ENCODE measurements at regions not wholly inside any gene's neighbourhood (a gene's known extent, or its start where the extent isn't known, plus 50 kb on each side); places are given as distances from the start of the nearest gene placed in this dataset.
"Not testable (repeated sequence)": the region's sequence is repeated elsewhere in the genome, so short reads cannot be mapped to it uniquely, and the experiment has no call there.

DNA sequence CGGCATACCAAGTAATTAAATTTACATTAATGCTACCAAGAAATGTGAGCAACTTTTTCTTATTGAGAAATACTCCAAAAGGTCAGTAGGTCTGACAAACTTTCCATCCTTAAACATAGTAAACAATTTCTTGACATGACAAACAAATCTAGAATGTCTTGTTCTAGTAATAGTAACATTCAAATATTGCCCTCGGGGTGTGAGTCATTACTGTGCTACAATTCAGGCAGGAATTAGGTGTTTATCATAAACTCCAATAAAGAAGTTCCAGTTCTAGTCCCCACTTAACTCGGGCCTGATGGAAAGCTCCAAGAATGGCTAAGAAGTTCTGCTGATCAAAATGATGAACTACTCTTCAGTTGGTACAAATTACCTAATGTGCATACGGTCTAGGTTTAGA lies 235.6 kb upstream of the TUSC1 start:
- DNase-seq (ENCODE audit: low spot score): no peak

DNA sequence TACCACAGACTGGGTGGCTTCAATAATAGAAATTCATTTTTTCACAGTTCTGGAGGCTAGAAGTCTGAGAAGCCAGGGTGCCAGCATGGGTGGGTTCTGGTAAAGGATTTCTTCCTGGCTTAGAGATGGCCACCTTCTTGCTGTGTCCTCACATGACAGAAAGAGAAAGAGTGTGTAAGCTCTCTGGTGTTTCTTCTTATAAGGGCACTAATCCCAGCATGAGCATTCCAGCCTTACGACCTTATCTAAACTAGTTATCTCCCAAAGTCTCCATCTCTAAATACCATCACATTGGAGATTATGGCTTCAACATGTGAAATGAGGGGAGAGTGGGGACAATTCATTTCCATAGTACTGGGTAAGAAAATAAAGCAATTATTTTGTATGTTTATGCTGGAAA lies 226.5 kb upstream of the TUSC1 start:
- DNase-seq (ENCODE audit: low spot score): no peak

DNA sequence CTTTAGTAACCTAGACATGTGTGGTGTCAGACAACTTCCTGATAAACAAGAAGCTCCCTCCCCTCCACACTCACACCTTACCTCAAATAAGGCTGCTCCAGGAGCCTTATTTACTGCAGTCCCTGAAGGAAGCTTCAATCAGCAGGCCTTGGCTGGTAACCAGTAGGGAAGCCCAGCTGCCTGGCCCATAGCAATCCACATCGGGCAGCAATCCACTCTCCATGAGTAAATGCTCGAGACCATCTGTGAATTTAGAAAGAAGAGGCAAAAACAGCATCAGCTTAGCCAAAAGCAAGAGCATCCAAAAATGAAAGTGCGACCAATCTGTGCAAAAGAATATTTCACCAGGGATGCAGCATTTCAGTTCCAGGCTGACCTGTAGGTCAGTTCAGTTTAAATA lies 213.3 kb upstream of the TUSC1 start:
- DNase-seq (ENCODE audit: low spot score): peak; percentile 12

DNA sequence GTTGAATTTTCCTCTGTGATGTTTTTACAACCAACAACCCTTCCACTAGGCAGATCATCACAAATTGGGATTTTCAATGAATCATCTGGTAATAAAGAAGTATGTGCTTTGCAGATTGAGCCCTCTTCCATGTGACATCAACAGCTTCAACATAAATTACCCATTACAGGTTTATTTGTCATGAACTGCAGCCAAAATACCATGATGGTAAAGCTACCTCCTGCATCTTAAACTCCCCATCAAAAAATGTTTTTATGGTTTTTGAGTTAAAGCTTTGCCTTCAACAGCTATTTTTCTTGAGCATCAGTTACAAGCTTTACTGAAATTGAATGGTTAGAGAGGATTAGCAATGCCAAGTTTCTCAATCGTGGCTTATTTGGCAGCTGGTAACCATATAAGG lies 211.4 kb upstream of the TUSC1 start:
- DNase-seq (ENCODE audit: low spot score): no peak

DNA sequence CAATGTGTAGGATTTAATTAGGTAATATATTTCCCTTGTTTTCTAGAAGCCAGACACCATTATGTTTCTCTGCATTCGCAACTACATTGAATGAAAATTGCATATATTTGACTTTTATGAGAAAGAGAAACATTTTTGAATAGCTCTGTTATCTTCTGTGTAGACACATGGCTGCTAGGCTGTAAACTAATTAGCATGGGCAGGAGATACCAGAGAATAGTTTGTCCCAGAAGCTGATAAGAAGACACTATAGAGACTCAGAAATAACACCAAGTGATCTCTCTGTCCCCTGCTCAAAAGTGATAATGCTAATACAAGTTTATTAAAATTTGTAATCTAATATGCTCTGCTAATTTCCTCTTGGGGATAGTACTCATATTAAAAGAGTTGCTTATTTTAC lies 198.0 kb upstream of the TUSC1 start:
- no peak for DNase-seq (ENCODE audit: low spot score)

DNA sequence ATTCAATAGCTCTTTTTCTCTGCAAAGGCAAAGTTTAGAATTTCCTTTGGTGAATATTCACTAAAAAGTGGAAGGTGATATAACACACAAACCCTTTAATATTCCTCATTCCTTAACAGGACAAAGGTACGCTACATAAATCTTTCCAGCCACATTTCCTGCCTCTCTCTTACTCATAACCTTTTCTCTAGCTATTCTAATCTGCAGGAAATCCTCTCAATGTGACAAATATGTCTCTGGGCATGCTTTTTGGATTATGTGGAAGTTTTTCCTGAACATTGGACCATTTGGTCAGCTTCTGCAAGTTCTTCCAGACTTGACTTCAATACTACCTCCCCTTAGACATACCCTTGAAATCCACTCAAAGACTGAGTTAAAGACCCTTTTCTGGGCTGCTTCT lies 186.3 kb upstream of the TUSC1 start:
- DNase-seq (ENCODE audit: low spot score): peak; percentile 30

DNA sequence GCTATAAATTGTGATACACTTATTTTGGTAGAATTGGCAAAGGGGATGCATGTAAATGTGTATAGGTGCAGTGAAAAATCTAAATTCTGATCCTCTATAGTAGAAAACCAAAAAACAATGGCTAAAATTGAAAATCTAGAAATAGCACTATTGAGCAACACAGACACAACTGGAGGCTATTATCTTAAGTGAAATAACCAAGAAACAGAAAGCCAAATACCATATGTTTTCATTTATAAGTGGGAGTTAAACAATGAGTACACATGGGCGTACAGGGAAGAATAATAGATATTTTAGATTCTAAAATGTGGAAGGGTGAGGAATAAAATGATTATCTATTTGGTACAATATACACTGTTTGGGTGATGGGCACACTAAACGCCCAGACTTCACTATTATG lies 183.2 kb upstream of the TUSC1 start:
- peak; percentile 20 for DNase-seq (ENCODE audit: low spot score)

DNA sequence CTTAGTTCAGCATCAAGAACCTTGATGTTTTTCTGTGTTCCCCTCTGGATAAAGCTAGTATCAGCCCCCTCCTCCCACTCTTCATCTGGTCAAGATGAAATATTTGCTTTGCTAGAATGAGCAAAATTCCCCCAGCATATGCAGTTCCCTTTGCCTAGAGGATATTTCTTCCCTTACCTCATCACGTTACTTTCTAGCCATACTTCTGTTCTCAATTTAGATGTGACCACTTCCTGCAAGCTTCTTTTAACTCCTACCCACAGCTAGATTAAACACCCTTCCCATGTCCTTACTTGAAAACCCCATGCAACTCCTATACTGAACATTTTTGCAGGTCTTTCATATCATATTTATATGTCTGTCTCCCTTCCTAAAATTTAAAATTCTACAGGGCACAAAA lies 178.9 kb upstream of the TUSC1 start:
- DNase-seq (ENCODE audit: low spot score): peak; percentile 20

DNA sequence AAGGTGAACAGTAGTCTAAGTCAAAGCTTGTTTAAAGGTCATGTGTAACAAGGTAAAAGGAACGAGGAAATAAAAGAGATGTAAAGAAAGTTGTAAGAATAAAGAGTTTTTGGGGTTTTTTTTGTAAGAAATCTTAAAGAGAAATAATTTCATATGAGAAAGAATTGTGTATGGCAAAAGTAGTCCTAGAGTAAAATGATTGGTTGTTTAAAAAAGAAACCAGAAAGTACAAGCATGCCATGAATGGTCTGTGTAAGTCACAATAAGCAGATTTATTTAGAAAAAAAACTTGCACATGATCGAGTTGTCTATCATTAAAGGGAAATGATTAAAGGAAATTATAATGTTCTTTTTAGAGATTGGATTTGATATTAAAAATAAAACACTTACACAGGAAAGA lies 172.6 kb upstream of the TUSC1 start:
- no peak for DNase-seq (ENCODE audit: low spot score)

DNA sequence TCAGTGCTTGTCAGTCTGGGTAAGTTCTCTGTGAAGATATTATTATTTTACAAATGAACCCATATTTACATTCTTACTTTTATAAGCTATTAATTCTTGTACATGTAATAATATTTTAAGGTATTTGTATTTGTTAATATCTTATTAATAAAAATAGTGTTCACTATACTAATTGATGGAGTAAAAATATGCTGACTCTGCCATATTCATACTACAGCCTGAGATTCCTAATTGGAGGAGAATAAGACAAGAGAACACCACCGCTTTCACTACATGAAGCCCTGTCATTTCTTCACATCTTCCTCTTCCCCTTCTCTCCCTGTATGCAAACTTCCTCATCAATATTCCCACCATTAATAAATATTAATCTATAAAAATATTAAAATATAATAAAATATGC lies 167.6 kb upstream of the TUSC1 start:
- no peak for DNase-seq (ENCODE audit: low spot score)

DNA sequence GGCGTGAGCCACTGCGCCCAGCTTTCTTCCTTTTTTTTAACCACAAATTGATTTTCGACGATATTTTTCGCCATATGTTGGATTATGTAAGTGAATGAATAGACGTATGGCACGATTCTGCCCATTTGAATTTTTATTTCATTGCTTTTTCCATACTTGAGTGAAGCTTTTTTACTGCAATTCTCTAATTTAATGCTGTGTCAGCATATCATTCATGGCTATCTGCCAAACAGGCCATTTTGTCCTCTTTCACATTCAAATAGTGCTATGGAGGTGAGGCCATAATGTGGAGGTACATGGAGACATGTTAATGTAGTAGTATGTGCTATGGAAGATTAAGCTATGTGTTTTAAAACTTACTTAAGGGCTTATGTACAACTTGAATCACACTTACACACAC lies 152.1 kb upstream of the TUSC1 start:
- no peak for DNase-seq (ENCODE audit: low spot score)

DNA sequence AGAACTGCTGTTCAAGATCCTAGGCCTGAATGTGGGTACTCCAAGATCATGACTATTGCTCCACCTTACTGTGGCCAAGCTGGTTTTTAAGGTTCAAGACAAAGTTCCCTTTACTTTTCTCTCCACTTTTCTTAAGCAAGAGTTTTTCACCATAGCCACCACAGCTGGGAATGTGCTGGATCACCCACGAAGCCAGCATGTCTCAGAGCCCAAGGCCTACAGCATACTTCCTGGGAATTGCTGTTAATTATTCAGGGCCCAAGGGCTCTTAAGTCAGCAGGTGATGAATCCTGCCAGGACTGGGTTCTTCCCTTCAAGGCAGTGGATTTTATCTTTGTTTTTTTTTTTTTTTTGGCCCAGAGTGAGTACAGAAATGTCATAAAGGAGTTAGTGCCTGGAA lies 149.4 kb upstream of the TUSC1 start:
- DNase-seq (ENCODE audit: low spot score): no peak

DNA sequence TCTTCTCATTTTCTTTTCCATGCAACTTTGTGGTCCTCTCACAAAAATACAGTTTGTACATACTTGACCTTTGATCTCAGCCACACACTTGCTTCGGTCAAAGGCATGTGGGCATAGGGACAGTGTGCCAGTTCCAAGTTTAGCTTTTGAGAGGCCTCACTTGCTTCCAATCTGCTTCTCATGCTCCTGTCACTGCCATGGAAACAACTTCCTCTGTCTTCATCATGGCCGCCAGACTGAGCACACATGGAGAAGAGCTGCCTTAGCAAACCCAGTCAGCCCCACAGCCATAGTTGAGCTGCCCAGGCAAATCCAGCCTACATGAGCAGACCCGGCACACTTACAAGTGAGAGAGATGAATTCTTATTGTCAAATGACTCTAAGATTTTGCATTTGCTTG lies 138.2 kb upstream of the TUSC1 start:
- DNase-seq (ENCODE audit: low spot score): no peak

DNA sequence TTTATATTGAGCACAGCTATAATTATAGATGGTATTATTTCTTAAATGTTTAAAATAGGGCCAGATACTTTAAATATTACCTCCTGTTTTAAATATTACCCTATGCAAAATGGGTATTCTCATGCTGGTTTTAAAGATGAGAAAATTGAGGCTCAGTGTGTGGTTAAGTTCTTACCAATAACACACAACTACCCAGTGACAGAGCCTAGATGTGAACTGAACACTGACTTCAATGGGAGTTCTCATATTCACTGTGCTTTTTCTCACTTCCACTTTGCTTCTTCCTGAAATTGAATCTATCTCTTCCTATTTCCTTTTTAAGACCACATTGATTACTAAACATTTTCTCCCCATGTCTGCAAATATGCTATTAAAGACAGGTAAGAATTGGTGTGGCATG lies 135.8 kb upstream of the TUSC1 start:
- DNase-seq (ENCODE audit: low spot score): no peak

DNA sequence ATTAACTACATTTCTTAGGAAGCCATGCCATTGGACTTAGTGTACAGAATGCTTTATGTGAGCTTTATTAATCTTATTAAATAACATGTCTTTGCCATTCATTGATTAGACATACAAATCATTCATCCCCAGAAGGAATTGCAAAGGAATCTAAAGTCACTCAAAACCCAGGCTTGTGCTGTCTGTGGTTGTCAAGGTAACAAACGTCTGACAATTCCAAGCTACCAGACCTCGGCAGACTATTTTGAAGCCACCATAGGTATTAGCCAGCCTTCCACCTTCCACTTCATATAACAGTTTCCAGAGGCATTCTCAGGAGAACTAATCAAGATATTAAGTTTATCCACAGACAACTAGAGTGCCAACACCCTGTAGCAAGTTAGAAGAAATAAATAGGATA lies 135.2 kb upstream of the TUSC1 start:
- no peak for DNase-seq (ENCODE audit: low spot score)

DNA sequence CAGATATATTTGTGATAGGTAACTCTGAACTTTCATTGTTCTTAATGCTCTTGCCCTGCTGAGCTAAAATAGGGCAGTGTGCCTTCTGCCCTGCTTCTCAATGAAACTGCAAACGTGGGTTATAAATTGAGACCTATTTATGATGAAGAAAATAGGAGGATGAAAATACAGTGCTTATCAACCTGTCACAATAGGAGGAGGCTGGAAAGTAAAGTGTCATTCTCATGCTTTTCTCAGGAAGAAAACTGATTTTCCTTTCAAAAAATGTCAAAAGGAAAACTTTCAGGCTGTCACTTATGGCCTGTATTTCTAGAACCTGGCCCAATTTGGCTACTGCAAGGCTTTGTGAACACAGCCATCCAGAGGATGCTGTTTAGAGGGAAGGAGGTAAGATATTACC lies 130.3 kb upstream of the TUSC1 start:
- no peak for DNase-seq (ENCODE audit: low spot score)

DNA sequence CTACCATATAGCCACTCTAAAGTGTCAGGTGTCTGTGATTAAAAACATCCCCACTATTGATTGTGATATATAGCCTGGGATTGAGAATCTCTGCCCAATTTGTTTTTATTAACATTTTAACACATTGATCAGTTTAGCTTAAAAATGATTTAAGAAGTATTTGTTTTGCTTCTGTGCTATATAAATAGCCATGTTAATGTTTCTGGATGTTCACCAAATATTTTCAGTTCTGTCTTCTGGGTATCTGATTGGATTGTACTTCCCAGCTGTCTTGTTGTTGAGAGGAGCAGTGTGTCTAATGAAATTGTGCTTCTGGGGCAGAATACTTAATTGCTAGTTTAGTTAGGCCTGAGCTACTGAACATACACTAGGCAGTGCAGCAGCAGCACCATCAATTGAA lies 126.6 kb upstream of the TUSC1 start:
- no peak for DNase-seq (ENCODE audit: low spot score)

DNA sequence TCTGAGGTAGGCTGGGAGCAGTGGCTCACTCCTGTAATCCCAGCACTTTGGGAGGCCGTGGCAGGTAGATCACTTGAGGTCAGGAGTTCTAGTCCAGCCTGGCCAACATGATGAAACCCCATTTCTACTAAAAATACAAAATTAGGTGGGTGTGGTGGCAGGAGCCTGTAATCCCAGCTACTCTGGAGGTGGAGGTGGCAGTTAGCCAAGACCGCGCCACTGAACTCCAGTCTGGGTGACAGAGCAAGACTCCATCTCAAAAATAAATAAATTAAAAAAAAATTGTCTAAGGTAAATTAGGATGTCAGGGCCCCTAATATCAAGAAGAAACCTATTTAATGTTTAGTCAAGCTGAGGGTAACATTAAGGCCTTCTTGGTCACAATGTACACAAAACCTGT lies 123.7 kb upstream of the TUSC1 start:
- DNase-seq (ENCODE audit: low spot score): not testable (repeated sequence)

DNA sequence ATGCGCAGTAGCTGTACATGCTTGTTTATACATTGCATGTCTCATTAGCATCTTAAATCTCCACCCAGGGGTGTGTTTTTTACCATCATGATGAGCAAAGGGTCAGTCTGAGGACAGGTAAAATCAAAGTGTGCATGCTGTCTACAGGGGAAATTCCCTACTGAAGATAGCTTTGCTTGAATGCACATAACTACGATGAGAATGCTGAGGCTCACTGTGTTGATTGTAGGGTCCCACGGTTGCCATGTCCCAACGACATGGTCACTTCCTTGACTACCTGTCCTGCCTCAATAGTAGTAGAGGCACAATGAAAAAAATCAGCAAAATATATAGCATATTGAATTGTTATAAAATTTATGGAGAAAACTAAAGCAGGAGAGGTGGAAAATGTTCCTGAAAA lies 95.6 kb upstream of the TUSC1 start:
- DNase-seq (ENCODE audit: low spot score): no peak

DNA sequence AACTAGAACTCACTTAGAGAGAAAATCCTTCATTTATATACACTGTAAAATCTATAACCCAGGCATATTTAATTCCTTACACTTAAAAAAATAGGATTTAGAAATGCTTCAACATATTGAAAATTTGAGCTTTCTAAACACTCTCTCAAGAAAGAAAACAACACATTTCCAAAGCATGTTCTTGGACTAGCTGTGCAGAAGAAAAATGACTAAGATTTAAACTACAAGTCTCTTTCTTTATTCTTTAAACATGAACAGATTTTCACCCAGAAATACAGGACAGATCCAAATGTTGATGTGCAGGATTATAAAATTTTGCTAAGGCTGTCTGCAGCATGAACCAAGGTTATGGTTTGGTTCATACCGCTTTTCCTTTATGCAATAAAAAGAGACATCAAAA lies 77.7 kb upstream of the TUSC1 start:
- DNase-seq (ENCODE audit: low spot score): no peak

DNA sequence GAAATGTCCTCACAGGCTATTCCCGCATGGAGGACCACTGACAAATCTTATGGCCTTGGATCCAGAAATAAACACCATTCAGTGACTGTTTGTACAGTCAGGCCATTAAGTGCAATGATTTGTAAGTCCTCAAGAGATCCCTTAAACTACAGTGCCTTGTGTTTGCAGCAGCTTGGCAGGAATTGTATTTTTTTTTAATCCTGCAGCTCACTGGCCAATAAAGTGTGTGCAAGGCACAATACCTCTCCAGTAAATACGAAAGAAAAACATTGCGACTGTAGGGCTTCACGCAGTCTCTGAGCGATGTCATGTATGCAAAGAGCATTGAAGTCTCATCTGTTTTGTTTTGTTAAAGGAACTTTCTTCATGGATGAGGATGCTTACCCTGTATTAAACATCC lies 74.2 kb upstream of the TUSC1 start:
- DNase-seq (ENCODE audit: low spot score): no peak

DNA sequence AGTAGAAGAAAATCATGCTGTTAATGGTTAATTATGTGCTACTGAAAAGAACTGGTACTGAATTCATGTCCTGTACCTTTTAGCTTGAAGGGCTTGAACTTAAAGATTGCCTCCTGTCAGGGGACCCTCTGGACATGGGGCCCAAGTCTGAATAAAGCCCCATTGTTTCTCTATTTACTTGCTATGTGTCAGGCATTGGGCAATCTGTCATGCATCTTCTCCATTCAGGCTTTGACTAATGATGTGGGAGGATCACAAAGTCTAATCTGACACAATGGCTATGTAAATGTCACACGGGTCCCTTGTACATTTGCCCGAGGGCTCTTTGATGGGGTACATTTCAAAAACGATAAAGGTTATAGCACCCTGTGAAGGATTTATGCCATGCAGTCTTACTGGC lies 64.0 kb upstream of the TUSC1 start:
- no peak for DNase-seq (ENCODE audit: low spot score)

DNA sequence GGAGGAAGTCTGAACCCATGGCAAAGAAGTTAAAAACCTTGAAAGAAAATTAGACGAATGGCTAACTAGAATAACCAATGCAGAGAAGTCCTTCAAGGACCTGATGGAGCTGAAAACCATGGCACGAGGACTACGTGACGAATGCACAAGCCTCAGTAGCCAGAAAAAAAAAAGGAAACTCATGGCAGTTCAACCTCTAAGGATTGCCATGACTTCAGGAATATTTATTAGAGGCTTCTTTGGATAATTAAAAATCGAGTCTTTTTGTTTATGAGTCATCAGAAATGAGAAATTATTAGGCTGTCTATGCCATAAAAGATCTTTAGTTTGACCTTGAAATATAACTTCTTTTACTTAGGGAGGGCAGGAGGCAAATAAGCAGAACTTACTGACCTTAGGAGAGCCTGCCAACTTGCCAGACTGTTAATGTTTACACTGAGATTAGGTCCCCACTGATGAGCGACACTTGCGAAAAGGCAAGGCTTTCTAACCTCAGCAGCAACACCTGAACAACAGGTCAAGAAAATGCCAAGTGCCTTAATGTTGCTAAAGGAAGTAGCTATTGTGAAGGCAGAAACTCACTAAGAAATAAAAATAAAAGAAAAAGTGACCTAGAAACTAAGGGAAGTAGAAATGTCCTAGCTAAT lies 55.2 kb upstream of the TUSC1 start:
- no peak for DNase-seq (ENCODE audit: low spot score)

DNA sequence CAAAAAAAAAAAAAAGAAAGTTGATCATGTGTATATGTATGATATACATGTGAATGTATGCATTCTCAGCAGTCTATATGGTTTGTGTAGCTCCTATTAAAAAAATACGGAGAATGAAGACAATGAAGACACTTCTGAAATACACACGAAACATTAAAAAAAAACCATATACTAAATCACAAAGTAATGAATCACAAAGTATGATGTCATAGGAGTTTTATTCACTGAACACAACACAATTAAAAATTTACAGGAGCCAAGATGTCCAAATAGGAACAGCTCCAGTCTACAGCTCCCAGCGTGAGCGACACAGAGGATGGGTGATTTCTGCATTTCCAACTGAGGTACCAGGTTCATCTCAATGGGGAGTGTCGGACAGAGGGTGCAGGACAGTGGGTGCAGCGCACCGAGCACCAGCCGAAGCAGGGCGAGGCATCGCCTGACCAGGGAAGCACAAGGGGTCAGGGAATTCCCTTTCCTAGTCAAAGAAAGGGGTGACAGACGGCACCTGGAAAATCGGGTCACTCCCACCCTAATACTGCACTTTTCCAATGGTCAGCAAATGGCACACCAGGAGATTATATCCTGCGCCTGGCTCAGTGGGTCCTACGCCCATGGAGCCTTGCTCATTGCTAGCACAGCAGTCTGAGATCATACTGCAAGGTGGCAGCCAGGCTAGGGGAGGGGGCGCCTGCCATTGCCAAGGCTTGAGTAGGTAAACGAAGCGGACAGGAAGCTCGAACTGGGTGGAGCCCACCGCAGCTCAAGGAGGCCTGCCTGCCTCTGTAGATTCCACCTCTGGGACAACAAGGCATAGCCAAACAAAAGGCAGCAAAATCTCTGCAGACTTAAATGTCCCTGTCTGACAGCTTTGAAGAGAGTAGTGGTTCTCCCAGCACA lies 53.9 kb upstream of the TUSC1 start:
- DNase-seq (ENCODE audit: low spot score): not testable (repeated sequence)
